ENCODE measurements at regions not wholly inside any gene's neighbourhood (a gene's known extent, or its start where the extent isn't known, plus 50 kb on each side); places are given as distances from the start of the nearest gene placed in this dataset.

GRCh38 chr15:29887721-29888120, 65.5 kb upstream of the TJP1 start:
- in situ Hi-C loops (cut with HindIII; ENCODE audit: low sequenced_read_pairs): no loop called here
- DNase-seq (ENCODE audit: low spot score): no peak

DNA sequence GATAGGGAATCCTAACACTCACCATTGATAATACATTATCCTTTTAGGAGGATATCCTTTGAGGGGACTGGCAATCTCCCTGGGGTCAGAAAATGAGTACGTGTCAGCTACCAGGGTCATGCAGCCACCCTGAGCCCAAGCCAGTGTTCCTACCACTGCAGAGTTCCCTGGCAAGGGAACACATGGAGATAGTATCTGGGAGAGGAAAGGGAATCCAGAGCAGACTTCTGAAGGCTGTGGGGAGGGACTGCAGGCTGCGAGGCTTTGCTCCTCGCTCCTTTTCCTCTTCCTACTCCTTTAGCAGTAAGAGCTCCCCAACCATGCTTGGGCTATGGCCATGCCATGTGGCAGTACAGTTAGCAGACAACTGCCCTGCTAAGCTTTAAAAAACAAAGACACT, 62.9 kb upstream of the TJP1 start:
- no peak for DNase-seq (ENCODE audit: low spot score)
- in situ Hi-C loops (cut with HindIII; ENCODE audit: low sequenced_read_pairs): no loop called here

- DNase-seq (ENCODE audit: low spot score): no peak
- in situ Hi-C loops (cut with HindIII; ENCODE audit: low sequenced_read_pairs): no loop called here
Measured at GRCh38 chr15:29883126-29883525, 60.9 kb upstream of the TJP1 start.

GRCh38 chr15:29880886-29881285, 58.6 kb upstream of the TJP1 start:
- no peak for DNase-seq (ENCODE audit: low spot score)
- in situ Hi-C loops (cut with HindIII; ENCODE audit: low sequenced_read_pairs): no loop called here

DNA sequence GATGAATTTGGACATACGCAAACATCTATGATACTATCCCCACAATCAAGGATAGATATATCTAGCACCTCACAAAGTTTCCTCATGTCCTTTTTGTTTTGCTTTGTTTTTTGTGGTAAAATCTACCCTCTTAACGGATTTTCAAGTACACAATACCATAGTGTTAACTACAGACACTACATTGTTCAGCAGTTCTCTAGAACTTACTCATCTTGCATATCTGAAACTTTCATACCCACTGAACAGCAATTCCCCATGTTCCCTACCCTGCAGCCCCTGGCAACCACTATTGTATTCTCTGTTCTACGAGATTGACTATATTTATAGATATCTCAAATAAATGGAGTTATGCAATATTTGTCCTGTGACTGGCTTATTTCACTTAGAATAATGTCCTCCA, 58.1 kb upstream of the TJP1 start:
- DNase-seq (ENCODE audit: low spot score): no peak
- in situ Hi-C loops (cut with HindIII; ENCODE audit: low sequenced_read_pairs): no loop called here

DNA sequence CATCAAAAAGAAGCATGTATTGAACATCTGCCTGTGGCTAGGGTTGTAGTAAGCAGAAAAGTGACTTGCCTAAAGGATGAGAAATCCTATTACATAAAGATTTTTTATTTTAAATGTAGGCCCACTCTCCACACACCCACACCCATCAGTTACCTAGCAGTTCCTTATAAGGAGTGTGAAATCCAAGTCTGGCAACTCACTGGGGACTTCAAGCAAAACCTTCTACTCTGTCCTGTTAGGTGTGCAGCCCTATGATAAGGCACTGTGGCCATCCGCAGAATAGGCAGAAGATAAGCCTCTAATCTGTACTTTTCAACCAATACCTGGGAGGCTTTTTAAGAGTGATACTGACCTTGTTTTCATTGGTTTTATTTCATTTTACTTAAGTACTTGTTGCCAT, 52.7 kb upstream of the TJP1 start:
- DNase-seq (ENCODE audit: low spot score): no peak
- in situ Hi-C loops (cut with HindIII; ENCODE audit: low sequenced_read_pairs): no loop called here

GRCh38 chr15:29873947-29874411, 51.7 kb upstream of the TJP1 start:
- in situ Hi-C loops (cut with HindIII; ENCODE audit: low sequenced_read_pairs): no loop called here
- no peak for DNase-seq (ENCODE audit: low spot score)

- no peak for DNase-seq (ENCODE audit: low spot score)
- in situ Hi-C loops (cut with HindIII; ENCODE audit: low sequenced_read_pairs): no loop called here
Measured at GRCh38 chr15:29873264-29873663, 51.0 kb upstream of the TJP1 start.

- in situ Hi-C loops (cut with HindIII; ENCODE audit: low sequenced_read_pairs): no loop called here
- DNase-seq (ENCODE audit: low spot score): no peak
Measured at GRCh38 chr15:29872716-29873115, 50.4 kb upstream of the TJP1 start.
